HEK293T (cell line): ENCODE measurements at regions not wholly inside any gene's neighbourhood (a gene's known extent, or its start where the extent isn't known, plus 50 kb on each side); places are given as distances from the start of the nearest gene placed in this dataset.

Experiments
- BHLHE40 ChIP-seq: fragments of 450-650 bp; IDR thresholded peaks from 2 replicates; pipeline ENCODE4 v1.6.1; 2016; ENCODE audit warnings: mild to moderate bottlenecking, moderate library complexity, borderline replicate concordance
- CTBP1 ChIP-seq: fragments of 450-650 bp; IDR thresholded peaks from 2 replicates; pipeline ENCODE4 v1.6.1; 2016; ENCODE audit warnings: borderline replicate concordance
- FOXA1 ChIP-seq: fragments of 450-650 bp; IDR thresholded peaks from 2 replicates; pipeline ENCODE4 v1.6.1; 2016; ENCODE audit warnings: mild to moderate bottlenecking
- FOXK2 ChIP-seq: fragments of 450-650 bp; IDR thresholded peaks from 2 replicates; pipeline ENCODE4 v1.6.1; 2016; ENCODE audit warnings: mild to moderate bottlenecking
- FOXM1 ChIP-seq: fragments of 450-650 bp; IDR thresholded peaks from 2 replicates; pipeline ENCODE4 v1.6.1; 2017; ENCODE audit warnings: mild to moderate bottlenecking, borderline replicate concordance
- HDGF ChIP-seq: fragments of 450-650 bp; IDR thresholded peaks from 2 replicates; pipeline ENCODE4 v1.6.1; 2017; ENCODE audit warnings: antibody characterized with exemption, borderline replicate concordance
- LEF1 ChIP-seq: fragments of 450-650 bp; IDR thresholded peaks from 2 replicates; pipeline ENCODE4 v1.6.1; 2017; ENCODE audit warnings: mild to moderate bottlenecking, borderline replicate concordance
- NFRKB ChIP-seq: fragments of 450-650 bp; IDR thresholded peaks from 2 replicates; pipeline ENCODE4 v1.6.1; 2016; ENCODE audit warnings: mild to moderate bottlenecking, moderate library complexity
- SP1 ChIP-seq: fragments of 450-650 bp; IDR thresholded peaks from 2 replicates; pipeline ENCODE4 v1.6.1; 2017
- SUZ12 ChIP-seq: fragments of 450-650 bp; IDR thresholded peaks from 2 replicates; pipeline ENCODE4 v1.6.1; 2016; ENCODE audit warnings: mild to moderate bottlenecking
- TF ChIP-seq, protein P1 (sequence below): fragments of 450-650 bp; IDR thresholded peaks from 2 replicates; pipeline ENCODE4 v1.6.1; 2016

DNA sequence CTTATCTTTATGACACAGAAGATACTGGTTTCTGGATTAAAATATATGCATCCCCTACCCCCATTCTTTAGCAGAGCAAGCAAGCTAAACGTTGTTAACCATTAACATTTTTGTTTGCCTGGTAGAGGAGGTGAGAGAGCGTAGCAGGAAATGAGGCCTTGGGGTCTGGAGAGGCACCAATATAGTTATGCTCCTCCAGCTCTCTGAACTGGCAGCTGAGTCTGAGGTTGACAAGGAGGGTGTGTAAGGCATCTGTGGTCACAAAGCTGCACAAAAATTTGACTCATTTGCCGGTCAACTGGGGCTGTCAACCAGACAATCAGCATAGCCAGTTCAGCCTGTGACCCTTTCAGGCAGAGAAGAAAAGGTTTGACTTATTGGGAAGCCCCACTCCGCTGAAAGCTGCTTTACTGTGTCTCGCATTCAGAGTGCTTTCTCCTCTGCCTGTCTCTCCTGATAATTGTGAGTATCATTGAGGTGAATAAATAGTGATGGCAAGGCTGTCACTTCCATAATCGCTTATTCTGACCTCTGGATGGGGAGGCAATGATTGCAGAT lies 647.5 kb upstream of the SETBP1 start:
- TF ChIP-seq, protein P1, sequence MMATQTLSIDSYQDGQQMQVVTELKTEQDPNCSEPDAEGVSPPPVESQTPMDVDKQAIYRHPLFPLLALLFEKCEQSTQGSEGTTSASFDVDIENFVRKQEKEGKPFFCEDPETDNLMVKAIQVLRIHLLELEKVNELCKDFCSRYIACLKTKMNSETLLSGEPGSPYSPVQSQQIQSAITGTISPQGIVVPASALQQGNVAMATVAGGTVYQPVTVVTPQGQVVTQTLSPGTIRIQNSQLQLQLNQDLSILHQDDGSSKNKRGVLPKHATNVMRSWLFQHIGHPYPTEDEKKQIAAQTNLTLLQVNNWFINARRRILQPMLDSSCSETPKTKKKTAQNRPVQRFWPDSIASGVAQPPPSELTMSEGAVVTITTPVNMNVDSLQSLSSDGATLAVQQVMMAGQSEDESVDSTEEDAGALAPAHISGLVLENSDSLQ: no peak
- no peak for TF ChIP-seq CTBP1
- no peak for TF ChIP-seq FOXK2
- no peak for TF ChIP-seq SUZ12
- no peak for TF ChIP-seq SP1
- TF ChIP-seq LEF1: no peak
- TF ChIP-seq FOXA1: no peak
- TF ChIP-seq NFRKB: no peak
- no peak for TF ChIP-seq FOXM1
- TF ChIP-seq HDGF: no peak
- no peak for TF ChIP-seq BHLHE40
